ENCODE measurements at regions not wholly inside any gene's neighbourhood (a gene's known extent, or its start where the extent isn't known, plus 50 kb on each side); places are given as distances from the start of the nearest gene placed in this dataset.

GRCh38 chr6:169911264-169912263, 160.1 kb downstream of the ERMARD start:
- no peak for DNase-seq (ENCODE audit: low read depth)

- no peak for DNase-seq (ENCODE audit: low read depth)
Measured at GRCh38 chr6:169909113-169909512, 157.7 kb downstream of the ERMARD start.

GRCh38 chr6:169908403-169908933, 157.0 kb downstream of the ERMARD start:
- DNase-seq (ENCODE audit: low read depth), result no peak

GRCh38 chr6:169907419-169908115, 156.1 kb downstream of the ERMARD start:
- no peak for DNase-seq (ENCODE audit: low read depth)

GRCh38 chr6:169906688-169907418, 155.4 kb downstream of the ERMARD start:
- no peak for DNase-seq (ENCODE audit: low read depth)

GRCh38 chr6:169906004-169906687, 154.7 kb downstream of the ERMARD start:
- DNase-seq (ENCODE audit: low read depth), result no peak

- DNase-seq (ENCODE audit: low read depth), result peak; percentile 56
Measured at GRCh38 chr6:169905041-169905807, 153.8 kb downstream of the ERMARD start.

GRCh38 chr6:169904051-169904922, 152.9 kb downstream of the ERMARD start:
- no peak for DNase-seq (ENCODE audit: low read depth)

GRCh38 chr6:169903122-169903521, 151.7 kb downstream of the ERMARD start:
- no peak for DNase-seq (ENCODE audit: low read depth)

- no peak for DNase-seq (ENCODE audit: low read depth)
Measured at GRCh38 chr6:169902604-169903003, 151.2 kb downstream of the ERMARD start.

GRCh38 chr6:169902070-169902469, 150.6 kb downstream of the ERMARD start:
- DNase-seq (ENCODE audit: low read depth), result no peak

- no peak for DNase-seq (ENCODE audit: low read depth)
Measured at GRCh38 chr6:169899481-169900145, 148.2 kb downstream of the ERMARD start.

- no peak for DNase-seq (ENCODE audit: low read depth)
Measured at GRCh38 chr6:169898788-169899480, 147.5 kb downstream of the ERMARD start.

GRCh38 chr6:169897601-169898358, 146.4 kb downstream of the ERMARD start:
- no peak for DNase-seq (ENCODE audit: low read depth)

- DNase-seq (ENCODE audit: low read depth), result no peak
Measured at GRCh38 chr6:169896826-169897456, 145.5 kb downstream of the ERMARD start.

GRCh38 chr6:169895926-169896761, 144.7 kb downstream of the ERMARD start:
- no peak for DNase-seq (ENCODE audit: low read depth)

All from renal cortical epithelial cell (primary cell).